DND-41 (cell line): ENCODE measurements at regions not wholly inside any gene's neighbourhood (a gene's known extent, or its start where the extent isn't known, plus 50 kb on each side); places are given as distances from the start of the nearest gene placed in this dataset.

ENCODE experiments used
- CTCF ChIP-seq: IDR thresholded peaks from 2 replicates; pipeline ENCODE4 v1.5.1; 2012; ENCODE audit warnings: borderline replicate concordance, low read length, moderate library complexity, mild to moderate bottlenecking; ENCODE audit not compliant: poor library complexity, severe bottlenecking; ENCODE audit errors: extremely low read depth
- EZH2 ChIP-seq: IDR thresholded peaks from 3 replicates; pipeline ENCODE4 v1.6.1; 2012; ENCODE audit warnings: borderline replicate concordance, low read depth, mild to moderate bottlenecking, moderate library complexity, low read length, inconsistent platforms; ENCODE audit not compliant: severe bottlenecking

GRCh38 chr9:86790805-86791204 is 156.5 kb downstream of the GAS1 start:
- TF ChIP-seq CTCF (no peak), EZH2 (no peak)
